ENCODE measurements at regions not wholly inside any gene's neighbourhood (a gene's known extent, or its start where the extent isn't known, plus 50 kb on each side); places are given as distances from the start of the nearest gene placed in this dataset.
"Not testable (repeated sequence)": the region's sequence is repeated elsewhere in the genome, so short reads cannot be mapped to it uniquely, and the experiment has no call there.

GRCh38 chr4:78660559-78660958 lies 109.0 kb downstream of the ANXA3 start:
- DNase-seq (ENCODE audit: low spot score), result no peak

DNA sequence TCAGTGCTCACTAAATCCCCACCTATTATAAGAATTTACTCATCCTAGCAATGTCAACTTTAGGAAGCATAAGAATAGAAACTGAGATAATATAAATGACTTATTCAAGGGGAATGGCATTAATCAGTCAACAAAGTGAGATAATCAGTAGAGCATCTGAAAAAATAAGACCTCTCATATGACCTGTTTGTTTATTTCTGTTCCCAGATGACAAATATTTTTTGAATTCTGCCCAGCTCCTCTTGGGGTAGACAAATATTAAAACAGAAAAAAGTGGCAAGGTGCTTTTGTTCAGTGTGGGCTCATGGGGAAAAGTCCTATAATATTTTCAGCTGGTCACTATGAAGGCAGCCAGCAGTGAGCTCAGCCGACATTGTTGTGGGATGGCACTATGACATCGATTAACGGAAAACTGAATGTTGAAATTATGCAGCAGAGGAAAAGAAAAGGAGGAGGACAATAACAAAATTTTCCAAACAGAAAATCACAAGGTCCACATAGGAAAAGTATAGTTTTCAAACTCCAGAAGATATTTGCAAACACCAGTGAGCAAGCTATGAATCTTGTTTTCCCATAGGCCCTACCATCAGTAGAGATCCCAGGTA lies 109.6 kb downstream of the ANXA3 start:
- DNase-seq (ENCODE audit: low spot score), result no peak

DNA sequence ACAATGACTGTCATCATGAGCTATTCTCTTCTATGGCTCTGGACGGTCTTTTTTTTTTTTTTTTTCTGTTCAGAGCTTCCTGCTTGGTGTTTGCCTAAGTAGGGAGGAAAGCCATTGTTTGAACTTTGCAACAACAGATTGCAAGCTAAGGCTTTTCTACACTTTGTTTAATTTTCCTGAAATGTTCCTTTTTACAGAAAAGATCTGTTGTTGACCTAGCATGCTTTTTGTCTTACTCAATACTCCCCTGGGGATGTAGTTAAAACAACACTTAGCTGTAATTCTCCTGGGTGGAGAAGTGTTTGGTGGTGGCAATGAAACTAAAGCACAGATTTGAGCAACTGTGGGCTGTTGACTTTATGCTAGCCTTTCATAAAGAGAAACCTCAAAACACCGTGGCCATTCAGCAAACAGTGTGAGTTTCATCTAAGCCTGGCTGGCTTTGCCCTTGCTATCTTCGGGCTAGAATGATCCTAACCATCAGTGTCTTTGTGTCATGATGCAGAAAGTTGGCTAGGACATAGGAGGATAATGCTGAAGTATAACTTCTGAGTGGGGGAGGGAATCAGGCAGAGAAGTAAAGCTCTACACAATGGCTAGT lies 110.5 kb downstream of the ANXA3 start:
- DNase-seq (ENCODE audit: low spot score), result no peak

DNA sequence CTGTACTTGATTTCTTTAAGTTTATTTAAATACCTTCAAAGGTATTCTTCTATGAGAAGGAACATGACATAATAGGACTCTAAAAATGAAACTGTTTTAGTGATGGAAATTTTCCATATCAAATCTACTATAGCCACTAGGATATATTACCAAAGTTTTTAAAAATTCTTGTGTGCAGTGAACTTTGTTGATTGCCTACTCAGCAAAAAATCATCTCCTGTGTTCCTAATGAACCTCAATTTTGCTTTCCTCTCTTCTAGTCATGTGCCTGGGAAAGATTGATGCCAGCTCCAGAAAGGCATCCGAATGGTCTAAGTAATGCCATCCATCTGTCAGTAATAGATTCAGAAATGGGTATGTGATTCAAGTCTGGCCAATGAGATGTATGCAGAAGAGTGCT lies 111.1 kb downstream of the ANXA3 start:
- no peak for DNase-seq (ENCODE audit: low spot score)

DNA sequence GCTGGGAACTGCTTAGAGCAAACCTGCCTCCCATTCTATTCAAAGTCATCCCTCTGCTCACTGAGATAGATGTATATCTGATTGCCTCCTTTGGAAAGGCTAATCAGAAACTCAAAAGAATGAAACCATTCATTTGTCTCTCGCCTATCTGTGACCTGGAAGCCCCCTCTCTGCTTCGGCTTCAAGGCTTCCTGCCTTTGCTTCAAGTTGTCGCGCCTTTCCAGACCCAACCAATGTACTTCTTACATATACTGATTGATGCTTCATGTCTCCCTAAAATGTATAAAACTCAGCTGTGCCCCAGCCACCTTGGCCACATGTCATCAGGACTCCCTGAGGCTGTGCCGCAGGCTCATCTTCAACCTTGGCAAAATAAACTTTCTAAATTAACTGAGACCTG lies 111.9 kb upstream of the BMP2K start:
- not testable (repeated sequence) for DNase-seq (ENCODE audit: low spot score)

DNA sequence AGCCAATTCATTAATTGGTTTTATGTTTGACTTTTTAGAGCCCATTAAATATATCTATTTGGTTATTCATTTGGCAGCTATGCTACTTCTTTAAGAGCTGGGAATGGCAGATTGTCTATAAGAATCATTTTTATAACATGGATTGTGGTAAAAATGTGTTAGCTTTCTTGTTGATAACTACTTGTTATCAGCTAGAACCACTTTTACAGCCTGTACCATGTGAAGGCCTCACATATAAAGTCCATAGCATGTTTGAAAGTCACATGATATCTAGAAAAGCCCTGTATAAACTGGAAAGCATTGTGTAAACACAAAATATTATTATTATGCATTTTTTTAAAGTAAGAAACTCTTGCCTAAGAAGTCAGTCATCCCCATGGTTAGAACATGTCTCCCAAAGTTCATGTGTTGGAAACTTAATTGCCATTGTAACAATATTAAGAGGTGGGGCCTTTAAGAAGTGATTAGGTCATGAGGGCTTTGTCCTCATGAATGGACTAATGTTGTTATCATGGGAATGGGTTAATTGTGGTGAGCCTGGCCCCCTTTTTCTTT lies 110.9 kb upstream of the BMP2K start:
- no peak for DNase-seq (ENCODE audit: low spot score)

DNA sequence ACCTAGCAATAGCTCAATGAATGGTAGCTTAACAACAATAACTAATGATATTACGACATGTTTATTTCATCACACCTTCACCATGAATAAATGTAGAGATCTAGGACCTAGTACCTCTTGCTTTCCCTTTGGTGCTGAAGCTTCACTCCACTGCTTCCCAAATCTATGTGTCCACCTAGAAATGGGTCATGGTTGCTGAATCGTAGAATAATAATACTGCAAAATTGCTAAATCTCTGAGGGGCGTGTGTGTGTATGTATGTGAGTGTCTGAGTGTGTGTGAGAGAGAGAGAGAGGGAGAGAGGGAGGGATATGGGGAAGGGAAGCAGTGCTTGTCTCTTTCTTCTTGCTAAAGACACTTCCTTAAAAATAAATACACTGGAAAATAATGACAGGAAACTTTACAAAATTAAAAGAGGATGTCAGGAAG lies 109.3 kb upstream of the BMP2K start:
- DNase-seq (ENCODE audit: low spot score), result no peak

DNA sequence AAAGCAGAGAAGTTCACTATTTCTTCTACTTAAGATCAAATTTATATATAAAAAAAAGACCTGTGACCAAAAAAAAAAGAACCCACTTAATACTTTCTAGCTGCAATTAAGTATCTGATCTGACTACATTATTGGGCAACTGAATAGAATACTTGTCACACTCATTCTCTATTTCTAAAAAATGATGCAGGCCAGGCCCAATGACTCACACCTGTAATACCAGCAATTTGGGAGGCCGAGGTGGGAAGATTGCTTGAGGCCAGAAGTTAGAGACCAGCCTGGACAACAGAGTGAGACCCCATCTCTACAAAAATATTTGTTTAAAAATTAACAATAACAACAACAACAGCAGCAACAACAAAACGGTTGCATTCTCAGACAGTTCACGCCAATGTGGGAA lies 108.8 kb upstream of the BMP2K start:
- DNase-seq (ENCODE audit: low spot score), result no peak

- peak; percentile 26 for DNase-seq (ENCODE audit: low spot score)
Measured at GRCh38 chr4:78667764-78668163, 108.4 kb upstream of the BMP2K start.

- peak; percentile 42 for DNase-seq (ENCODE audit: low spot score)
Measured at GRCh38 chr4:78669453-78669852, 106.7 kb upstream of the BMP2K start.

DNA sequence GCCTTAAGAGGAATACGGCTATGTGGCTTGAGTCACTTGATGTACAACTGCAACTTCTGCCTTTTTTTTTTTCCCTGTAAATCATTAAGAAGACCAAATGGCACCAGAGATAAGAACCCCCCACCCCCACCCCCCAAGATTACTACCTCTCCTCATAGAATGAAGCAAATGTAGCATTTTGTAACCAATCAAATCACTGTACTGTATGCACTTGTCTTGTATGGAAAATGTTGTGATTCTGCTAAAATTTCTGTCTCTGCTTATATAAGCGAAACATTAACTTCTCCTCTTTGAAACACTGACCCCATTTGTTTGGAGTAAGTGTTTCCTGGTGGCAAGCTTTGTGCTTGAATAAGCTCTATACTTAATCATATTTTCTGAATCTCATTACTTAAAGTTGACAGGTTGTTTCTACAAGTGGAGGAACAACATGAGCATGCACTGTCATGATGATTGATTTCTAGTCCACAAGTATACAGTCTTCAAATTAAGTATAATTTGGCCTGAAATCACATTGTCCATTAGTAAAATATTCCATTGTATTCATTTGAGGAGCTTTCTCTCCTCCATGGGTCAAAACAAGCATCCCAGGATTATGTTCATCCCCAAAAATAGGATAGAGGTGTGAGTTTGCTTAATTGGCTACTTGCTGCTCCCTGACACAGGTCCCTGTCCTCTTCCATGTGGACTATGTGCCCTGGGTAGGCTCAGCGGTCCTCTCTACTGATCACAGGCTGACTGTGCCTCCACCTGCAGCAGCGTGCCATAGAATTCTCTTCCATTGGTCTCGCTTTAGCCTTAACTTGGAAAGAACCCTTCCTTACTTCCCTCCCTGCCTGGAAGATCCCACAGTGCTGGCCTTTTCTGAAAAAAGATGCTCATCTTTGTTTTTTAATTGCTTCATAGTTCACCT lies 104.0 kb upstream of the BMP2K start:
- DNase-seq (ENCODE audit: low spot score), result no peak

DNA sequence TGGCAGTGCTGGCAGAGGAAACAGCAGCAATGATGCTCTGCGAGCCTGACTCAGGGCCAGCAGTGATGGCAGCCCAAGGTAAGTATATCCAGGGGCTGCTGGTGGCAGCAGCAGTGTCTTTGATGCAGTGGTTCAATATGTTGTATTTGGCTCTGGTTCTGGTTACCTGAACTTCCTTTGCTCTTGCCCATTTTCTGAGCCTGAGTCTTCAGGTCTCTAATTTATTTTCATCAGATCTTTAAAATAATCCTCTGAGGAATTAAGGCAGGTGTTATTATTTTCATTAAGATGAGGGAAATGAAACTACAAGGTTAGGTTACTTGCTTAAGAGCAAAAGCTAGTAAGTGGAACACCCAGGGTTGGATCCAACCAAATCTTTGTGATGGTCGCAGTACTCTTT lies 102.8 kb upstream of the BMP2K start:
- no peak for DNase-seq (ENCODE audit: low spot score)

GRCh38 chr4:78675325-78675724 lies 100.8 kb upstream of the BMP2K start:
- no peak for DNase-seq (ENCODE audit: low spot score)

DNA sequence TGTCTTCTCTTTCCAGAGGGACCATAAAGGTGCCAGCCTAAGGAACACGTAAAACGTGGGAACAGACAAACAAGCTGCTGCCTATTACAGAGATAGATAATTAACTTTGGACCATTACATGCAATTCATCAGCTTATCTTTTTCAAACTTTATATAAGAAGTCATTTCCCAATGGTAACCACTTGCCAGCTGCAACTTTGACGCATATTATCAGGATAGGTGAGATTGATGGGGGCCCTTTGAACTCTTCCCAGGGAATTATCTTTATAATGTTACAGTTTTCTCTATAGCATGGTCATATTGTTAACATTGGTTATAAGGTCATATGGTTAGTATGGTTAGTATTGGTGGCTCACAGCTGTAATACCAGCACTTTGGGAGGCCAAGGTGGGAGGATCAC lies 94.1 kb upstream of the BMP2K start:
- DNase-seq (ENCODE audit: low spot score), result no peak

DNA sequence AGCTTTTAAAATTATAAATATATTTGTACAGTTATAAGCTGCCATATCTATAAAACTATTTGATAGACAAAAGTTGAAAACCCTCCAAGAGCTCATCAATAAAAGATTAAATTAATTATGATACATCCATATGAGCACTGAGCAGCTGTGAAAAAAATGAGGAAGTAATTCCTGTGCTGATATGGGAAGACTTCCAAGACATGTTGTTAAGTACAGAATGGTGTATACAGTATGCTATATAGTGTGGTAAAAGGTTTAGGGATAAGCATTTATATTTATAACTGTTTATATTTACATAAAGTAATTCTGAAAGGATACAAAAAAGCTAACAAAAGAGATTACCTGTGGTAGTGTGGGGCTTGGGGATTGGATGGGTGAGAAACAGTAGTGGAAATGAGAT lies 92.8 kb upstream of the BMP2K start:
- no peak for DNase-seq (ENCODE audit: low spot score)

DNA sequence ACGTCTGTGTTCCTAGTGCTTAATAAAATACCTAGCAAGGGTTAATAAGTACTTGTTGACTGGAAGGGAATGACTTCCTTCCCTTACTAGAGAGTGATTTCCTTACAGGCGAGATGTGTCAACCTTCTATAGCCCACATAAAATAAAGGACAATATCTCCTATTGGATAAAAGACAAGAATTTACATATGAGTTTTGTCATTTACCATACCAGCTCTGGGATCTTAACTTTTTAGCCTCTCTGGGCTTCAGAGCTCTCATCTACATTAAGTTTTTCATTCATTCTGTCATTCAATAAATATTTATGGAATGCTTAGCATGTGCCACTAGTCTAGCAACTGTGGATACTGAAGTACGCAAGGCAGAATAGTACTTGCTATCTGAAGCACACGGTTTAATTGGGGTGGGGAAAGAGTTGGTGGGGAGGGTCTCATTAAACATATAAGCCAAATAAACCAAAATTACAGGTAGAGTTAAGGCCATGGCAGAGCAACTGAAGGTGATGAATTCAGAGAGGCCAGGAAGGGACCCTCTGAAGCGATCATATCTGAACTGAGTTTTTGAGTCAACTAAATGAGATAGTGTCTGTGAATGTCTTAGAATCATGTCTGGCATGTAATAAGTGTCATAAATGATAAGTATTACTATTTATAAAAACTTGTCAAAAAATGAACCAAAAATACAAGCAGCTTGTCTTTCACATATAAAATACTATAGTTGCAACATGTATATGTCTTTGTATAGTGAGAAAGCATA lies 91.6 kb upstream of the BMP2K start:
- DNase-seq (ENCODE audit: low spot score), result no peak

GRCh38 chr4:78687818-78688217 lies 88.3 kb upstream of the BMP2K start:
- DNase-seq (ENCODE audit: low spot score), result no peak

DNA sequence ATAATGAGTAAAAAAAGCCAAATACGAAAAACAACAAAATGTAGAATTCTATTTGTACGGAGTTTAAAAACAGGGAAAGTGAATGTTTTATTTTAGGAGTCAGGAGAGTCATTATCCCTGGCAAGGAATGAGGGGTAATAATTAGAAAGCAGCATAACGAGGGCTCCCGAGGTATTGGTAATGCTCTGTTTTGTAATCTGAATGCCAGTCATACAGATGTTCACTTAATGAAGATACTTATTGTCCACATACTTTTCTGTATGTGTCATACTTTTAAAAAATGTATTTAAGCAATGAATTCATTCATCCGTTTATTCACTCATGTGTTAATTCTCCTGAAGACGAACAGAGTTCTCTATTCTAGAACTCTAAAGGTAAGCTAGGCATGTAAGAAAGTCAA lies 87.8 kb upstream of the BMP2K start:
- no peak for DNase-seq (ENCODE audit: low spot score)

- DNase-seq (ENCODE audit: low spot score), result no peak
Measured at GRCh38 chr4:78689261-78689660, 86.9 kb upstream of the BMP2K start.

DNA sequence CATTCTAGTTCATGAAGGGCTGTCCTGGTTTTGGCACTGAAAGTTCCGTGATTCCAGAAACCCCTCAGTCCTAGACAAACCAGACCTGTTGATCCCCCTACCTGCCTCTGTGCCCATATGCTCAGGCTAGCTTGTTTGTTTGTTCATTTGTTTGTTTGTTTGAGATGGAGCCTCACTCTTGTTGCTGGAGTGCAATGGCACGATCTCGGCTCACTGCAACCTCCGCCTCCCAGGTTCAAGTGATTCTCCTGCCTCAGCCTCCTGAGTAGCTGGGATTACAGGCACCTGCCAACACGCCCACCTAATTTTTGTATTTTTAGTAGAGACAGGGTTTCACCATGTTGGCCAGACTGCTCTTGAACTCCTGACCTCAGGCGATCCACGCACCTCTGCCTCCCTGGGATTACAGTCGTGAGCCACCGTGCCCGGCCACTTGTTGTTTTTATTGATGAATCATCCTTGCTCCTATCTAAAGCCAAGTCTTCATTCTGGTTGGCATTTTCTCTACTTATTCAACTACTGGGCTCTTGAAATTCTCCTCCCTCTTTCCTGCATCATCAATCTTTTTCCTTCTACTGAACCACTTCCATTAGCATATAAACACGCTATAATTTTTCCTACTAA lies 86.3 kb upstream of the BMP2K start:
- DNase-seq (ENCODE audit: low spot score), result no peak

DNA sequence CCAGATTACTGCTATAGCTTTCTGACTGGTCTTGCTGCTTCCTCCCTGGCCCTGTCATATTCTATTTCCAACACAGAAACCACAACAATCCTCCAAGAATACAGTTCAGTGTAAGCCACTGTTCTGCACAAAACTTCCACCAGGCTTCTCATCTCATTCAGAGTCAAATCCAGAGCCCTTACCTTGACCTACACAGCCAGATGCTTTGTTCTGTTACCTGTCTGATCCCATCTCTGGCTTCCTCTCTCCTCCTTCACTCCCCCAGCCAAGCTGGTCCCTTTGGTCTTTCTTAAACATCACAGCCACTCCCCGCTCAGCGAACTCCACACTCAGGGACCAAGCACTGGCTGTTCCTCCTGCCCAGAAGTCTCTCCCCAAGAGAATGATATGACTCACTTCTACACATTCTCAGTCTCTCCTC lies 84.8 kb upstream of the BMP2K start:
- DNase-seq (ENCODE audit: low spot score), result no peak
